H9 (cell line): ENCODE measurements at regions not wholly inside any gene's neighbourhood (a gene's known extent, or its start where the extent isn't known, plus 50 kb on each side); places are given as distances from the start of the nearest gene placed in this dataset.

Experiments
- DNase-seq: peaks from one replicate; pipeline ENCODE4 v3.0.0-alpha.2; 2017
- H2AFZ ChIP-seq: one replicate; pipeline ENCODE4 v1.6.1; 2013; ENCODE audit warnings: mild to moderate bottlenecking, low read length, control low read depth, moderate library complexity
- H2AK5ac ChIP-seq: 2 replicates; pipeline ENCODE4 v1.6.1; 2013; ENCODE audit warnings: low read length, control low read depth, mixed read lengths; ENCODE audit not compliant: insufficient read length
- H2BK120ac ChIP-seq: one replicate; pipeline ENCODE4 v1.6.1; 2013; ENCODE audit warnings: low read depth, mild to moderate bottlenecking, low read length, control low read depth, inconsistent platforms; ENCODE audit not compliant: poor library complexity, severe bottlenecking
- H2BK12ac ChIP-seq: 2 replicates; pipeline ENCODE4 v1.6.1; 2013; ENCODE audit warnings: low read length, control low read depth, mixed read lengths, low read depth; ENCODE audit not compliant: insufficient read length
- H2BK15ac ChIP-seq: 2 replicates; pipeline ENCODE4 v1.6.1; 2013; ENCODE audit warnings: low read depth, low read length, control low read depth
- H2BK20ac ChIP-seq: one replicate; pipeline ENCODE4 v1.6.1; 2013; ENCODE audit warnings: low read depth, mild to moderate bottlenecking, low read length, control low read depth, inconsistent platforms; ENCODE audit not compliant: poor library complexity, severe bottlenecking
- H2BK5ac ChIP-seq: 2 replicates; pipeline ENCODE4 v1.6.1; 2013; ENCODE audit warnings: low read length, control low read depth, mixed read lengths; ENCODE audit not compliant: insufficient read length
- H3K14ac ChIP-seq: 2 replicates; pipeline ENCODE4 v1.6.1; 2013; ENCODE audit warnings: low read length, control low read depth; ENCODE audit not compliant: insufficient read depth
- H3K18ac ChIP-seq: 2 replicates; pipeline ENCODE4 v1.6.1; 2013; ENCODE audit warnings: low read depth, mild to moderate bottlenecking, mixed read lengths, low read length, control low read depth; ENCODE audit not compliant: insufficient read length
- H3K23ac ChIP-seq: 2 replicates; pipeline ENCODE4 v1.6.1; 2013; ENCODE audit warnings: low read length, control low read depth, mixed read lengths, low read depth; ENCODE audit not compliant: insufficient read length
- H3K23me2 ChIP-seq: 2 replicates; pipeline ENCODE4 v1.6.1; 2013; ENCODE audit warnings: low read depth, mild to moderate bottlenecking, mixed read lengths, low read length, control low read depth; ENCODE audit not compliant: insufficient read length, poor library complexity, severe bottlenecking
- H3K27ac ChIP-seq: 2 replicates; pipeline ENCODE4 v1.5.1; 2013; ENCODE audit warnings: low read length, control low read depth, mixed read lengths, low read depth; ENCODE audit not compliant: insufficient read length
- H3K27me3 ChIP-seq: 2 replicates; pipeline ENCODE4 v1.6.1; 2013; ENCODE audit warnings: low read length, control low read depth, inconsistent platforms; ENCODE audit not compliant: insufficient read depth
- H3K4ac ChIP-seq: 2 replicates; pipeline ENCODE4 v1.6.1; 2013; ENCODE audit warnings: low read depth, mild to moderate bottlenecking, control low read depth, inconsistent platforms, low read length, moderate library complexity
- H3K4me1 ChIP-seq: 2 replicates; pipeline ENCODE4 v1.6.1; 2013; ENCODE audit warnings: low read length, control low read depth, inconsistent platforms; ENCODE audit not compliant: insufficient read depth
- H3K4me2 ChIP-seq: 2 replicates; pipeline ENCODE4 v1.6.1; 2013; ENCODE audit warnings: low read length, control low read depth, mixed read lengths; ENCODE audit not compliant: insufficient read length, insufficient read depth
- H3K56ac ChIP-seq: 2 replicates; pipeline ENCODE4 v1.6.1; 2013; ENCODE audit warnings: low read depth, mild to moderate bottlenecking, mixed read lengths, low read length, control low read depth; ENCODE audit not compliant: insufficient read length
- H3K79me1 ChIP-seq: 2 replicates; pipeline ENCODE4 v1.6.1; 2013; ENCODE audit warnings: low read depth, mild to moderate bottlenecking, moderate library complexity, low read length, control low read depth, inconsistent platforms; ENCODE audit not compliant: insufficient read depth, poor library complexity, severe bottlenecking
- H3K79me2 ChIP-seq: 2 replicates; pipeline ENCODE4 v1.6.1; 2013; ENCODE audit warnings: low read length, control low read depth, inconsistent platforms; ENCODE audit not compliant: insufficient read depth
- H3K9ac ChIP-seq: 2 replicates; pipeline ENCODE4 v1.6.1; 2013; ENCODE audit warnings: low read length, control low read depth, mixed read lengths; ENCODE audit not compliant: insufficient read length; ENCODE audit errors: extremely low read depth
- H3K9me3 ChIP-seq: one replicate; pipeline ENCODE4 v1.6.1; 2013; ENCODE audit warnings: low read depth, low read length, inconsistent platforms; ENCODE audit not compliant: control insufficient read depth
- H3T11ph ChIP-seq: one replicate; pipeline ENCODE4 v1.6.1; 2013; ENCODE audit warnings: mild to moderate bottlenecking, low read length, control low read depth, inconsistent platforms
- H4K20me1 ChIP-seq: one replicate; pipeline ENCODE4 v1.6.1; 2013; ENCODE audit not compliant: control insufficient read depth, insufficient read length, insufficient read depth
- H4K5ac ChIP-seq: 2 replicates; pipeline ENCODE4 v1.6.1; 2013; ENCODE audit warnings: low read depth, mild to moderate bottlenecking, mixed read lengths, low read length, control low read depth; ENCODE audit not compliant: insufficient read length
- H4K8ac ChIP-seq: replicated peaks from 2 replicates; pipeline ENCODE4 v1.6.1; 2013; ENCODE audit warnings: low read length, control low read depth, mixed read lengths, low read depth; ENCODE audit not compliant: insufficient read length
- H4K91ac ChIP-seq: 2 replicates; pipeline ENCODE4 v1.6.1; 2013; ENCODE audit warnings: low read depth, mild to moderate bottlenecking, moderate library complexity, mixed read lengths, low read length, control low read depth; ENCODE audit not compliant: insufficient read length
- H3K27ac Mint-ChIP-seq, 3 experiments: 2 replicates in 2 of 3; 3 replicates in 1 of 3; pipeline ENCODE4 v1.8.0; 2020 to 2021; ENCODE audit warnings: mixed read lengths in 3 of 3, mild to moderate bottlenecking in 1 of 3, moderate library complexity in 1 of 3
- H3K27me3 Mint-ChIP-seq: 2 replicates; pipeline ENCODE4 v1.8.0; 2021; ENCODE audit warnings: low read depth, mild to moderate bottlenecking, moderate library complexity, mixed read lengths
- H3K36me3 Mint-ChIP-seq, 3 experiments: 2 replicates in 2 of 3; 3 replicates in 1 of 3; pipeline ENCODE4 v1.8.0; 2020 to 2021; ENCODE audit warnings: low read depth in 3 of 3, mixed read lengths in 3 of 3; ENCODE audit not compliant: insufficient read depth in 1 of 3
- H3K4me1 Mint-ChIP-seq, 2 experiments: 2 replicates each; pipeline ENCODE4 v1.8.0; 2020; ENCODE audit warnings: mixed read lengths in 2 of 2
- H3K4me3 Mint-ChIP-seq, 2 experiments: 2 replicates in 1 of 2; 3 replicates in 1 of 2; pipeline ENCODE4 v1.8.0; 2020 to 2021; ENCODE audit warnings: mild to moderate bottlenecking in 2 of 2, mixed read lengths in 2 of 2, moderate library complexity in 1 of 2
- H3K9me3 Mint-ChIP-seq, 2 experiments: 2 replicates in 1 of 2; 3 replicates in 1 of 2; pipeline ENCODE4 v1.8.0; 2020; ENCODE audit warnings: mild to moderate bottlenecking in 2 of 2, mixed read lengths in 2 of 2, moderate library complexity in 1 of 2
- CTCF ChIP-seq: fragments of 200-600 bp; sonication (generic); conservative IDR thresholded peaks from 3 replicates; pipeline ENCODE4 v1.8.0; 2021; ENCODE audit warnings: antibody characterized with exemption, mild to moderate bottlenecking
- WGBS: extraction: QIAGEN DNeasy Blood & Tissue Kit; methylation state at CpG from one replicate; pipeline ENCODE4 v1.1.7; 2013; ENCODE audit warnings: missing lambda C conversion rate, low lambda C conversion rate, mixed read lengths; ENCODE audit not compliant: insufficient read length; ENCODE audit errors: extremely low coverage; 5-methylcytosine and 5-hydroxymethylcytosine counted together

- Histone ChIP-seq H3K14ac (no peak overlapping the region), H3K23me2 (no peaks in the 10 kb centered on the region), H3K4me1 (no peaks in the 10 kb centered on the region), H3K18ac (no peak overlapping the region), H2AK5ac (no peak overlapping the region), H4K91ac (no peak overlapping the region), H2BK15ac (no peak overlapping the region), H2BK120ac (no peak overlapping the region), H3K9ac (no peak overlapping the region), H3K79me2 (no peaks in the 10 kb centered on the region), H3K27ac (no peak overlapping the region), H3K4ac (no peak overlapping the region), H2BK5ac (no peak overlapping the region), H3K4me2 (no peak overlapping the region), H3K56ac (no peak overlapping the region), H2BK20ac (no peak overlapping the region), H3K79me1 (no peaks in the 10 kb centered on the region), H3K23ac (no peak overlapping the region), H4K5ac (no peak overlapping the region), H2AFZ (no peak overlapping the region), H3T11ph (no peak overlapping the region), H4K8ac (no peak overlapping the region), H3K9me3 (no peaks in the 10 kb centered on the region), H4K20me1 (no peaks in the 10 kb centered on the region), H3K27me3 (no peaks in the 10 kb centered on the region), H2BK12ac (no peak overlapping the region)
- WGBS: no CpG with 5 or more reads among the region's 2 CpGs
- no peak for TF ChIP-seq CTCF
- H3K36me3 Mint-ChIP-seq: peaks cover 0 to 3% (median 0%) of the 10 kb centered on the region in 3 experiments; a peak in 1 of 7 replicates
- H3K9me3 Mint-ChIP-seq: peaks cover 0 to 2% of the 10 kb centered on the region in 2 experiments; a peak in 2 of 5 replicates
- DNase-seq: no peak
- peaks cover 1% of the 10 kb centered on the region; the same call in 1 of the 2 replicates for H3K27me3 Mint-ChIP-seq
- H3K4me3 Mint-ChIP-seq: no peak overlapping the region
- peaks cover 0 to 3% of the 10 kb centered on the region in 2 experiments; a peak in 2 of 4 replicates for H3K4me1 Mint-ChIP-seq
- no peak overlapping the region for H3K27ac Mint-ChIP-seq
Measured at GRCh38 chr16:79500866-79501265, 99.7 kb downstream of the MAF start.
